ENCODE measurements at regions not wholly inside any gene's neighbourhood (a gene's known extent, or its start where the extent isn't known, plus 50 kb on each side); places are given as distances from the start of the nearest gene placed in this dataset.

GRCh38 chr4:177957596-177958360 lies 515.5 kb upstream of the AGA start:
- TF ChIP-seq CTCF (IDR thresholded peaks at IDR 0.05) = no peak
- no peak for TF ChIP-seq POLR2A (IDR thresholded peaks at IDR 0.05)
